ENCODE measurements at regions not wholly inside any gene's neighbourhood (a gene's known extent, or its start where the extent isn't known, plus 50 kb on each side); places are given as distances from the start of the nearest gene placed in this dataset.
"Not testable (repeated sequence)": the region's sequence is repeated elsewhere in the genome, so short reads cannot be mapped to it uniquely, and the experiment has no call there.

GRCh38 chr16:22642416-22643088 is 131.9 kb downstream of the NPIPB5 start:
- Histone ChIP-seq H3K4ac (ENCODE audit: low read depth, low read length) (no peak overlapping the region), H4K5ac (ENCODE audit: low read depth, low read length) (no peak overlapping the region), H2AFZ (replicated peaks; ENCODE audit: low read length, poor library complexity) (no peak overlapping the region), H3K14ac (replicated peaks; ENCODE audit: low read depth, low read length) (no peak overlapping the region), H3K18ac (ENCODE audit: low read depth, low read length) (no peak overlapping the region), H3K4me1 (ENCODE audit: control insufficient read depth, insufficient read depth, low read length) (no peaks in the 10 kb centered on the region), H3K9me3 (ENCODE audit: control insufficient read depth, insufficient read depth, low read length) (no peaks in the 10 kb centered on the region), H3K4me3 (ENCODE audit: insufficient read depth, low read depth, low read length) (no peak overlapping the region), H3K36me3 (ENCODE audit: control insufficient read depth, insufficient read depth, low read length) (no peaks in the 10 kb centered on the region), H3K9me1 (ENCODE audit: insufficient read depth, low read length) (no peaks in the 10 kb centered on the region), H3K27ac (ENCODE audit: insufficient read depth, low read length) (no peak overlapping the region), H4K8ac (ENCODE audit: low read depth in 2 of 2, low read length in 2 of 2) (no peak overlapping the region), H2BK15ac (ENCODE audit: low read depth, low read length) (no peak overlapping the region), H2AK9ac (replicated peaks; ENCODE audit: low read depth, low read length, poor library complexity) (no peak overlapping the region), H4K20me1 (ENCODE audit: insufficient read depth, low read length) (no peaks in the 10 kb centered on the region), H3K56ac (ENCODE audit: extremely low read depth, insufficient read depth, low read length) (no peak overlapping the region), H3K4me2 (ENCODE audit: low read depth, low read length) (no peak overlapping the region), H4K91ac (ENCODE audit: insufficient read depth, low read depth, low read length) (no peak overlapping the region), H2AK5ac (ENCODE audit: low read depth, low read length) (no peak overlapping the region), H3K79me1 (ENCODE audit: low read depth in 1 of 2, low read length in 2 of 2) (no peaks in the 10 kb centered on the region), H2BK20ac (ENCODE audit: low read depth, low read length) (no peak overlapping the region), H2BK120ac (ENCODE audit: low read depth, low read length) (no peak overlapping the region), H3K27me3 (ENCODE audit: control insufficient read depth, insufficient read depth, low read length) (peaks cover 11% of the 10 kb centered on the region), H2BK5ac (ENCODE audit: low read depth, low read length, poor library complexity, severe bottlenecking) (no peak overlapping the region), H3K9ac (ENCODE audit: low read depth, low read length) (no peak overlapping the region), H3K23ac (ENCODE audit: low read depth, low read length) (no peak overlapping the region)
- ChIA-PET CTCF (no interaction called here), POLR2A (ENCODE audit: unreplicated experiment) (no interaction called here)
- dilution Hi-C loops (cut with HindIII; ENCODE audit: low sequenced_read_pairs, unreplicated experiment) = no loop called here
- no peak for DNase-seq
- in situ Hi-C loops (cut with MboI; ENCODE audit: low sequenced_read_pairs) = no loop called here
- TF ChIP-seq MAZ (IDR thresholded peaks at IDR 0.05; ENCODE audit: borderline replicate concordance, low read depth, low read length) (no peak), RCOR1 (IDR thresholded peaks at IDR 0.05; ENCODE audit: insufficient replicate concordance, low read length) (no peak)
- no TSS peak for BruUV-seq (replicated peaks)
- ATAC-seq (ENCODE audit: low read depth) = no peak
- intact Hi-C loops (cut with micrococcal nuclease) = no loop called here
- 41% methylated on average over 4 of the region's 9 CpGs; no CpG with 5 or more reads in 1 of the 2 experiments for WGBS, 2 experiments (ENCODE audit: extremely low coverage in 2 of 2, insufficient read length in 1 of 2)

GRCh38 chr16:22643203-22643602 is 132.5 kb downstream of the NPIPB5 start:
- H2BK120ac ChIP-seq (ENCODE audit: low read depth, low read length); H2BK15ac ChIP-seq (ENCODE audit: low read depth, low read length); H4K91ac ChIP-seq (ENCODE audit: insufficient read depth, low read depth, low read length); H3K56ac ChIP-seq (ENCODE audit: extremely low read depth, insufficient read depth, low read length); H3K4me3 ChIP-seq (ENCODE audit: insufficient read depth, low read depth, low read length); H2AK5ac ChIP-seq (ENCODE audit: low read depth, low read length); H3K9me3 ChIP-seq (ENCODE audit: control insufficient read depth, insufficient read depth, low read length); DNase-seq; H3K14ac ChIP-seq (replicated peaks; ENCODE audit: low read depth, low read length); H3K4me1 ChIP-seq (ENCODE audit: control insufficient read depth, insufficient read depth, low read length); H4K20me1 ChIP-seq (ENCODE audit: insufficient read depth, low read length); H3K36me3 ChIP-seq (ENCODE audit: control insufficient read depth, insufficient read depth, low read length); intact Hi-C loops (cut with micrococcal nuclease); ATAC-seq (ENCODE audit: low read depth); H2AFZ ChIP-seq (replicated peaks; ENCODE audit: low read length, poor library complexity); dilution Hi-C loops (cut with HindIII; ENCODE audit: low sequenced_read_pairs, unreplicated experiment); H2BK20ac ChIP-seq (ENCODE audit: low read depth, low read length); H3K9me1 ChIP-seq (ENCODE audit: insufficient read depth, low read length); H4K5ac ChIP-seq (ENCODE audit: low read depth, low read length); CTCF ChIA-PET; in situ Hi-C loops (cut with MboI; ENCODE audit: low sequenced_read_pairs); H3K4ac ChIP-seq (ENCODE audit: low read depth, low read length); H3K79me1 ChIP-seq (ENCODE audit: low read depth in 1 of 2, low read length in 2 of 2); POLR2A ChIA-PET (ENCODE audit: unreplicated experiment); H2BK5ac ChIP-seq (ENCODE audit: low read depth, low read length, poor library complexity, severe bottlenecking); H3K27ac ChIP-seq (ENCODE audit: insufficient read depth, low read length); H3K9ac ChIP-seq (ENCODE audit: low read depth, low read length); H3K18ac ChIP-seq (ENCODE audit: low read depth, low read length); BruUV-seq (replicated peaks); H3K23ac ChIP-seq (ENCODE audit: low read depth, low read length); H2AK9ac ChIP-seq (replicated peaks; ENCODE audit: low read depth, low read length, poor library complexity); H4K8ac ChIP-seq (ENCODE audit: low read depth in 2 of 2, low read length in 2 of 2); H3K4me2 ChIP-seq (ENCODE audit: low read depth, low read length): not testable (repeated sequence)
- H3K27me3 ChIP-seq (ENCODE audit: control insufficient read depth, insufficient read depth, low read length) = peaks cover 16% of the 10 kb centered on the region
- no CpG with 5 or more reads among the region's 5 CpGs for WGBS, 2 experiments (ENCODE audit: extremely low coverage in 2 of 2, insufficient read length in 1 of 2)
